HG02642 (cell line): ENCODE measurements at regions not wholly inside any gene's neighbourhood (a gene's known extent, or its start where the extent isn't known, plus 50 kb on each side); places are given as distances from the start of the nearest gene placed in this dataset.
"Not testable (repeated sequence)": the region's sequence is repeated elsewhere in the genome, so short reads cannot be mapped to it uniquely, and the experiment has no call there.

Experiments
- ATAC-seq: cut with Tn5 transposase; IDR thresholded peaks from one replicate; pipeline ENCODE4 v1.9.1; 2021; ENCODE audit warnings: mild to moderate bottlenecking; ENCODE audit not compliant: unreplicated experiment, poor library complexity

DNA sequence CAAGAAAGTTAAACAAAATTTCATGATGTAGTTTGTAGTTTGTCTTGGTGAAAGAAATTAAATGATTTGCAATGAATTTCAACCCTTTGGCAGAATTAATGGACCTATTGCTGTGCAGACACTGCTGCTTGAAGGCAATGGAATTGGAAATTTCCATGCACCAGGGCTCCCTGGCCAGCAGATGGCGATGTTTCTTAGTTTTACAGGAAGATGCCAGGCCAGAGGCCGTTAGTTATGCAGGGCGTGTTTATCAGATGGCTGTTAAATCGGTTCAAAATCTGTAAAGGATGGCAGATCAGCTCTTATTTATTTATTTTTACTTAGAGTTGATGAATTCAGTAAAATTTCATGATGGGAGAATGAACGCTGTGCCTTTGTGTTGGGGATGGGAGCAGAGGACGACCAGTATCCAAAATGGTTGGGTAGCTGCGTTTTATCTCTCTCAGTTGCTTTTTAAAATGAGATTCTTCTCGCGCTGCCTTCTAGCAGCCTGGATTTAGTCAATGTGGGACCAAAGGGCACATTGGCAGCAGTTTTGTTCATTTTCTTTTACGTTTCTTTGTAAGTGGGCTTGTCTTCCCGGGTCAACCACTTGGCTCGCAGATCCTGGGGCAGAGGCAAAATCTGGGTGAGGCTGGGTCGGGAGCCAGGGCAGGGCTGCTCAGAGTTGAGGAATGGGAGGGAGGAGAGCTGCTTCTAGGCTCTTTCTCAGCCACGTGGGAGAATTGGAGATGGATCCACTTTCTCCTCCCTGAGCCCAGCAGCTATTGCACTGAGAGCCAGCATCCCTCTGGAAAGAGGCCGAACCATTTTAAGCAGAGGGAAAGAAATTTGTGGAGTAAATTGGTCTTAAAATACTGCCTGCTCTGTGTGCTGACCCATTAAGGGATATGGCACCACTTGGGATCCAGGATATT, 344.0 kb downstream of the PIK3C3 start:
- peak; percentile 96 for ATAC-seq

DNA sequence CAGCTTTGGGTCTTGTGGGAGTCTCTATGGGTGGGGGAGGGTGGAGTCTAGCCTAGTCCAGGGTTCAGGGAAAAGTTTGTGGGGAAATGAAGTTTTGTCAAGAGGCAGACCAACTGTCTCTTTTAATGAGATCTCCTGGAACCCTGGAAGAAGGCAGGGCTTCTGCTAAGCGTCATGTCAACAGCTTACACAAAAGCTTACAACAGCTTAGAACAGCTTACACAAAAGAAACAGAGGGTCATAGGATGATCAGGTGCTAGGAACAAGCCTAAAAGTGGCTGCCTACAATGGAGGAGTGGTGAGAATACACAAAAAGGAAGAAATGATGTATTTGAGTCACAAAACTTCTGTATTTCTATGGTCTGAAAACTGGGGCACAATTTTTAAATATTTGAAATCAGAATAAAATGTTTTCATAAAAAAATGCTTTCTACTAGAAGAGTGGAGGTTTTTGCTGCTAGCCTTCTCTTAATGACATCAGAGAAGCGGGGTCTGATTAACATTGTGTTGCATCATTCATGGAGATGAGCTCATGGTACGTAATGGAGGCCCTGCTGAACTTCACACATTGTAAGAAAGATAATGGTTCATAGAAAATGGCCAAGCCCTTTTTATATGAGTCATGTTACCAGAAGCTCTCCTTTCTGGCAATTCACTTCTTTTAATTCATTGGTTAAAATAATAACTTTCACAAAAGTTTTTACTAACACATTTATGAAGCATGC, 351.0 kb downstream of the PIK3C3 start:
- no peak for ATAC-seq

DNA sequence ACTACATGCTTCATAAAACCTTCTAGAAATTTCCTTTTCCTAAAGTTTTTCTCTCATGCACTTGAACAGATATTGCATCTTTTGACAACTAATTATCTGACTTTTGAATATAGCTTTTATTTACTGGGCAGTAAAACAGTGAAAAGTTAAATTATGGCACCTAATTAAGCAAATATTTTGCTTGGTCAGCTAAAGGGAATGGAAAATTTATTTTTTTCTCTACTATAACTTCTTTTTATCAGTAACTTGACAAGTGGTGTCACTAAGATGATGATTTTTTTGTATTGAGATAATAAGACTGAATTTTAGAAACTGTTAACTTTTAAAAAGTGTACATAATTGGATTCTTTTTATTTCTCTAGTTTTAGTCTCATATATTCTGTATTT, 351.6 kb downstream of the PIK3C3 start:
- no peak for ATAC-seq

DNA sequence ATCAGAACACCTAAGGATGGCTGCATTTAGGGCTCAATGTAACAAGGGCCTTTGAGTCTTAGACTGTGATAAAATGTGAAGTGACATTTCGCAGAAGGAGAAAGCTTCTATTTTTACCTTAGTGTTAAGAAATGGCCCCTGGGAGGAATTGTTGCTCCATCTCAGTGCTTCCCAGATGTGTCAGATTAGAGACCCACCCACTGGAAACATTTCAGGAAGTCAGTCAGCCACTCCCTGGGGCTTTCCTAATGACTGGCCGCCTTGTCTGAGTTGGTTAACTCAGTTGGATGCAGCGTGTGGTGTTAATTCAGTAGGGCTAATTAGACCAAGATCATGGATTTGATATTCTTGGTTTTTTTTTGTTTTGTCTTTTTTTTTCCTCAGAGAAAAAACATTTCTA, 355.9 kb downstream of the PIK3C3 start:
- no peak for ATAC-seq

DNA sequence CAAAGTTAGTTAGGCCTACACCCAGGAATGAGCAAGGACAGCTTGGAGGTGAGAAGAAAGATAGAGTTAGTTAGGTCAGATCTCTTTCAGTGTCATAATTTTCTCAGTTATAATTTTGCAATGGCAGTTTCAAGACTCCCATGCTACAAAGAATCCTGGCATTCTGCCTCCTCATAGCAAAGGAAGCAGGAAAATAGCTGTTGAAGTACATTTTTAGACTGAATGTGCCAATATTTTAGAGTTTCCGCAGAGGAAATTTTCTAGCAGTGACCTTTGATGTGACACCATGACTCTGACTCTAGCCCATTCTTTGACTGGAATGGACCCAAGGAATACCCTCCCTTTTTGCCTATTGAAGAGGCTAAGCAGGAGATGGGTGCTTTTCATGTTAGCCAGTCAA, 371.7 kb downstream of the PIK3C3 start:
- no peak for ATAC-seq

DNA sequence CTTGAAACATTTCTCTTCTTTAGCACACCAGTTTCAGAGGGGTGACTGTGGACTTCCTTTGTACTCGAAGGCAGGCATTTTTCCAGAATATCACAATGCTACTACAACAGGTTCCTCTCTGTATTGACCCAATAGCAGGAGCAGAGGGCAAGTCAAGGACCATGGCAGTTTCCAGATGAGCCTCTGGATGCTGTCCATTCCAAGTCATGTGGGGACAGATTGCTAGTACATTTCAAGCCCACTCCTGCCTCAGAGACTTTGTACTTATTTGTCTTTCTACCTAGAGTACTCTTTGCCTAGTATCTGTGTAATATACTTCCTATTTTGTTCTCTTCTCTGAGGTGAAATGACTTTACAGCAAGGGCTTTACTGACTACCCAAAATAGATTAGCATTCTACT, 373.9 kb downstream of the PIK3C3 start:
- ATAC-seq: no peak

DNA sequence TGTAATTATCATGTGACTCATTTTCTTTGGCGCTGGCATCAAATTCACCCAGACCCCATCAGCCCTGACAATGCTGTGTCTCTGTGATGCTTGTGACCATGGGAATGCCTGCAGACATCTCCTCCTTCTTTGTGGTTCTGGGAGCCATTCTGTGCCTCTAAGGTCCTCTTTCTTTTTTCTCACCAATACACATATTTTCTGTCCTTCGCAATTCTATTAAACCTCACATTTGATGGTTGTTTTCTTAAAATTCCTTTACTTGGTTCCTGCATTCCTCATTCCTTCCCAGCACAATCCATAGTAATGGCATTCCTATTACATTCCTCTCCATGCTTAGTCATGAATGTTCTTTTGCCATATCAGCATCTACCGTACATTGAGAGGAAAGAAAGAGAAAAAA, 375.3 kb downstream of the PIK3C3 start:
- no peak for ATAC-seq

DNA sequence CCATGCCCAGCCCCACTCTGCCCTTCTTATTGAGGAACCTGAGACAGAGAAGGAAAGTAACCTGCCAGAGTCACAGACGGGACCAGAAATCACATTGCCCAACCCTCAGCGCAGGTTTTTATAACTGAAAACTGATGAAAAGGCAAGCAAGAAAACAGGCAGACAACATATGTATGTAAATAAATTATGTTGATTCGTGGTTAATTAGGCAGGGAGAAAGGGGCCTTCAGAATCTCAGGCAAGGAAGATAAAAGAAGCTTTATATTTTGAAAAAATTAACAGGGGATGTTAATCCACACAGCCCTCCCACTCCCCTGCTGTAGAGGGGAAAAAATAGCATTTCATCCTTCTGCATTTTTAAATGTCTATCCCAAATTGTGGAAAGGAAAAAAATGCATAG, 378.5 kb downstream of the PIK3C3 start:
- no peak for ATAC-seq

DNA sequence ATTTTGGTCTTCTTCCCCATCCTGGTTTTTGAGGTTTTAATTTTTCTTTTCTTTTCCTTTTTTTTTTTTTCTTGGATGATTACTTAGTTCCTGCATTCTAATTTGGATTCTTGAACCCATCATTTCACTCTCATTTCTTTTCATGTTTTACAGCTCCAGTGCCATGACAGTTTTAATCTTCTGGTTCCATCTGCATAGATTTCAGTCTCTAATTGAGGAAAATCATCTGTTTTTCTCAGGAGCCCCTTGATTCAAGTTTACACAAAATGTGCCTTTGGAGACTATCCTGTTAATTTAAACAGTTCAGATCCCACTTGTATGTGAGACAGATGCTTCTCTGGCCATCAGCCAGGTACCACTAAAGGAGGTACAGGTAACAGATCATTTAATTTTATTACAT, 379.9 kb downstream of the PIK3C3 start:
- ATAC-seq: no peak

DNA sequence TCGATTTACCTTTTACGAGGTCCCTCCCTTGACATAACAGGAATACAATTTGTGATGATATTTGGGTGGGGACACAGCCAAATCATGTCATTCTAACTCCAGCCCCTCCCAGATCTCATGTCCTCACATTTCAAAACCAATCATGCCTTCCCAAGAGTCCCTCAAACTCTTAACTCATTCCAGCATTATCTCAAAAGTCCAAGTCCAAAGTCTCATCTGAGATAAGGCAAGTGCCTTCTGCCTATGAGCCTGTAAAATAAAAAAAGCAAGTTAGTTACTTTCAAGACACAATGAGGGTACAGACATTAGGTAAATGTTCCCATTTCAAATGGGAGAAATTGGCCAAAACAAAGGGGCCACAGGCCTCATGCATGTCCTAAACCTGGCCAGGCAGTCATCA, 381.1 kb downstream of the PIK3C3 start:
- ATAC-seq: no peak

DNA sequence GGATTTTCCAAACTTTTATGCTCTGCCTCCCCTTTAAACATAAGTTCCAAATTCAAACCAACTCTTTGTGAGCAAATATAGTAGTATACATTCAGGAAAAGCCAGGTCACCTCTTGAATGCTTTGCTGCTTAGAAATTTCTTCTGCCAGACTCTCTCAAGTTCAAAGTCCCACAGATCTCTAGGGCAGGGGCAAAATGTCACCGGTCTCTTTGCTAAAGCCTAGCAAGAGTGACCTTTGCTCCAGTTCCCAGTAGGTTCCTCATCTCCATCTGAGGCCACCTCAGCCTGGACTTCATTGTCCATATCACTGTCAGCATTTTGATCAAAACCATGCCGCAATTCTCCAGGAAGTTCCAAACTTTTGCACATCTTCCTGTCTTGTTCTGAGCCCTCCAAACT, 382.3 kb downstream of the PIK3C3 start:
- ATAC-seq: not testable (repeated sequence)

DNA sequence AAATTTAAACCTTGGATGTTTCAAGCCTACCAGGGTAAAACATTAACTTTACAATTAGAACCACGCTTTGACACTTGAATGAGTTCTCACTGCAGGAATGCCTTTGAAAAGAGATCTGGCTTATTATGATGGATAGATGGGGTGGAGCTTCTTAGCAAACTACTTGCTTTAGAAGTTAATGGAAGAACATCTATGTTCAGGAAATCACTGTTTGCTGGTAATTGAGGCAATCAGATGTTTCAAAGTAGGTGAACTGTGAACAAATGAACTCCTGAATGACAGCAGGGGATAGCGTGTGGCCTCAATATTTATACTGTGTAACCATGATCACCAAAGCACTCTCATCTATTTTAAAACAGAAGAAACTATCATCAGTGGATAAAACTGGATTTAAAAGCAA, 383.6 kb downstream of the PIK3C3 start:
- no peak for ATAC-seq

DNA sequence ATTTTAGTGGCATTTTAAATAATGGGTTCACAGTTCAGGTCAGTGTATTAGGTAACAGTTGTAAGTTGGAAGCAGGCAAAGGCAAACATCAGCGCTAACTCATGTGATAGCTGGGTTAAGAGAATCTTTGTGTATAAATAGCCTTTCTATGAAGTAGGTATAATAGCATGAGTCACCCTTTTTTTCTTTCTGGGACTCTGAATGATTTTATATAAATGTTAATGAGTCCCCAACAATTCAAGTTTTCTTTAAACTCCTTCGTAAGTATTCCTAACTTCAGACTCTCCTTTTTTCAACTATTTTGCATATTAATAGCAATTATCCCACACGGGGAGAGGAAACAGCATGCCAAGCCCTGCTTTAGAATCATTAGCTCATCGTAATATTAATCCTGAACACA, 384.3 kb downstream of the PIK3C3 start:
- no peak for ATAC-seq

DNA sequence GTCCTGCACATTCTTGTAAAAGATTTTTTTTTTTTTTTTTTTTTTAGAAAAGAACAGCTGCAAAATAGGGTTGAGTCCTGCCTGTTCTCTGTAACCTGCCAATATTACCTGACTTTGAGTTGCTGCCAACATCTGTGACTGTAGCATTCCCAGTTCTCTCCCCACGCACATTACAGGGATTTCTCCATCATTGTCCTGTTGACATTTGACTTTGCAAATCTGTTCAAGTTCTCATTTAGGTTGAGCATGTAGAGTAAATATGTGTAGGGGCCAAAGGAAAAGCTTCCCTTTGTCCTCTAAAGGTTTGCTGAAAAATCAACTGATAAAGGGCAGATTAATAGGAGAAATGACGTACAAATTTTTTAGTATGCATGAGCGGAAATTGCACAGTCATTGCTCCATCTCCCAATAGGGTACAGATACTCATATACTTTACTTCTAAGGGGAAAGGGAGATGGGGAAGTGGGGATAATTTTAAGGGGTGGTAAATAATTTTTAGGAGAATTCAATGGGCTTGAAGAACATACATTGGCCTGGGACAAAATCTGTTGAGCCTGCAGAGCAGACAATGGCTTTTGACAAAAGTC, 385.5 kb downstream of the PIK3C3 start:
- ATAC-seq: no peak

DNA sequence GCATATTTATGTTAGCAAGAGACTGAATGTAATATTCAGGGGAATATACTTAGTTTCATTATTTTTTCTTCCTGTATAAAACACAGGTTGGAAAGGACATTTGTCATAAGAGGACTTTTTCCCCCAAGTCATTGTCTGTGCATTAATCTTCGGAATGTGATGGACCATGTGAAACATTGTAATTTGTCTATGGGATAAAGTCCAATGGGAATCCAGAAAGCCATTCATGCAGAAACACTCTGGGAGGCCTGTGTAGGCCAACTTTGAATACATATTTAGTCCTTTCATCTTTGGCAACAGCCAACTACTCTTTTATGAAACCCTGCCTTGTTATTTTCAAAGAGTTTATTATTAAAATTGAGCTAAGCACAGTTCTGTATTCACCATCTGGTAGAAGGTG, 386.4 kb downstream of the PIK3C3 start:
- no peak for ATAC-seq

DNA sequence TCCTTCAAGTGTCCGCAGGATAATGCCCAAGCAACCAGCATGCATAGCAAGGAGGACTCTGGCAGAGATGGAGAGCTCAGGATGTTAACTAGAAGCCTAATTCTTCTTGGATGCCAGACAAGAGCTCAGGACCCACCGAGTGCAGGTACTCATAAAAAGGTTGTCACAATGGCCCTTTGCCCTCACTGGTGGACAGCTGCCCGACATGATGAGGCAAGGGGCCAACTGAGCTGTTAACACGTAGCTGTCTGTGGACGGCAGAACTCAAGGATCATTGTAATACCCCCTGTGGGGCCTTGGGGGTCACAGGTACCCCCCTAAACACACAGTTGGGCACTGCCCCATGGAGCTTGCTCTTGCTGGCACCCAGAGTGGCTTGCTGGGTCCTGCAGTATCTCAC, 393.7 kb downstream of the PIK3C3 start:
- ATAC-seq: no peak

DNA sequence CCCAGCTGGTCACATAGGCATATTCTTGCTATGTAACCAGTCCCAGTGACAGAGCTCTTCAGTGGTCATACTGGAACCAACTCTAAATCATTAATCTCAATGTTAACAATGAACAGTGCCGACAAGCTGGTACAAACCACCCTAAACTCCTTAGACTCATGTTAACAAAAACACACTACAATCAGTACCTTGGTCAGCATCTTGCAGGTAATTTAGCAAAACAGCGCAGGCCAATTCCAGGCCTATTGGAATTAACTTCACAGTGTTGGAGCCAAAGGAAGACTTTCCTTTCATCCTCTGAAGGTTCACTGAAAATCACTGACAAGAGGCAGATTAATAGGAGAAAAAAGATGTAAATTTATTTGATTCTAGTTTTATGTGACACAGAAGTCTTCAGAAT, 396.4 kb downstream of the PIK3C3 start:
- no peak for ATAC-seq

DNA sequence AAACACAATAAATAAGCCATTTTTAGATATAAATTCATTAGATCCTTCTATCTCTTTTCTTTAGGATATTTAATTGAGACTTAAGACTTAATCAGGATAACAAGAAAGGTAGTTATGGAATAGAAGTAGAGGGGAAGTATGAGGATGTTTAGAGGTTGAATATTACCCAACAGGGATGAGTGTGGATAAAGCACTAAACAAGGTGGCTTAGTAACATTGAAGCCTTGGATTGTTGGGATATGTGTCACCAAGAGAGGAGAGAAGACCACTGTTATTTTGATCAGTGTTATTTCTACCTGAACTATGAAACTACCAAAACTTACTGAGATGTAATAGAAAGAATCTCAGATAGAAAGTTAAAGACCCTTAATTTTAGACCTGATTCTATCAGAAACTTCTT, 405.7 kb downstream of the PIK3C3 start:
- no peak for ATAC-seq

DNA sequence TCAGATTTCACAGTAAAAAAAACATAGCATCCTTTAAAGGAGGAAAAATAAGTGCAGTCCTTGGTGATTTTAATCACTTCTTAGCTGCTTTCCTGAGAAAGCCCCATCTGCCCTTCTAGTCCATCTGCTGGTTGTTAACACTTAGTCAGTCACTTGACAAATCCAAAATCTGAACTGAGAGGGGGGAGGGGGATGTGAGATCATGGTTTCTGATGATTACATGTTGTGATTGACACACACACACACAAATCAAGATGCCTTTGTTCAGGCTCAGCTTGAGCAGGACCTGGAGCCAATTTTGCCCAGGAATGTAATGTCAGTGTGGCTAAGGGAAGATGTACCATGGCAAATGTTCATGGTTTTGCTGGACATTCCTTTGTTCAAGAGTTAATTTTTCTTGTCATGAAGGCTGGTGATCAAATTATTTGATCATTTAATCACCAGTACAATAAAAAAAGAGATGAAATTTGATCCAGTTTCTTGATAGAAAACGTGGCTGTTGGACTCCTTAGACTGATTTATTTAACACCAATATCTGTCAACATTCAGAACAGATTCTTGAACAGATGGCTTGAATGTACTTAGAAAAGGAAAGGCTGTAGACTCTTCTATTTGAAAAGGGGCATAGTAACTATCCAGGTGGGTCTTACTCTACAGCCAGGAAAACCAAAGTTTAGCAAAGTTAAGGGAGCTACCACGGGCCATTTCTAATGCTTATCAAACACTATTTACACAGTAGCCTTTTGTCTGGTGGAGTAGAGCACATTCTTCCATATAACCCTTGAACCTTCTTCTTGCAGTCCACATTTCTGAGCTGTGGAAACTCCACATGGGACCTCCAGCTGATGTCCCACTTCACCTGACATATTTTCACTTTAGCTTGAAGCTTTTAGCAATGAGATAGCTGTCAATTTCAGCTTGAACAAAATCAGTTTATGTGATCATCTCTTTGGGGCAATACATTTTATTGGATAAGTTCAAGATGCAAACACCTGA, 408.7 kb downstream of the PIK3C3 start:
- no peak for ATAC-seq

DNA sequence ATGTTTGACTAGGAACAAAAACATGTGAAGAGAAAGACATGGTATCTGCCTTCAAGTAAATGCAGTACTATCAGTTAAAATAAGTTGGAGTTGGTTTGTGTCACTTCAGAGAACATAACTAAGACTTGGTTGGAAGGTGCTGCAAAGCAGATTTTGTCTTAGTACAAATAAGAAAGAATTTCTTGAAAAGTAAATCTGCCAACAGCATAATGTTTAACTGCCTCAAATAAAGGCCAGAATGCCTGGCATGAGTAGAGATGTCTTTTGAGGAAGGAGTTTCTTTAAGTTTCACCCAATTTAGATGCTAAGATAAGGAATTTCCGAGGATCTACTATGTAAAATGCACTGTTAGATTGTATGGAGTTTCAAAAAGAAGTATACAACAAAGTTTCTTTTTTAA, 409.7 kb downstream of the PIK3C3 start:
- no peak for ATAC-seq
